ENCODE measurements at regions not wholly inside any gene's neighbourhood (a gene's known extent, or its start where the extent isn't known, plus 50 kb on each side); places are given as distances from the start of the nearest gene placed in this dataset.

GRCh38 chr10:128431083-128431482, 304.9 kb upstream of the MKI67 start:
- no peak for DNase-seq

- DNase-seq, result no peak
Observed at GRCh38 chr10:128431506-128431905, 305.3 kb upstream of the MKI67 start.

GRCh38 chr10:128432011-128432410, 305.8 kb upstream of the MKI67 start:
- no peak for DNase-seq

- DNase-seq, result no peak
Observed at GRCh38 chr10:128432423-128432822, 306.2 kb upstream of the MKI67 start.

GRCh38 chr10:128435811-128436210, 309.6 kb upstream of the MKI67 start:
- DNase-seq, result no peak

GRCh38 chr10:128437786-128438345, 311.6 kb upstream of the MKI67 start:
- no peak for DNase-seq

- DNase-seq, result no peak
Observed at GRCh38 chr10:128438417-128439063, 312.3 kb upstream of the MKI67 start.

GRCh38 chr10:128440513-128441160, 314.4 kb upstream of the MKI67 start:
- no peak for DNase-seq

- DNase-seq, result no peak
Observed at GRCh38 chr10:128443925-128444518, 317.8 kb upstream of the MKI67 start.

GRCh38 chr10:128448796-128449195, 322.6 kb upstream of the MKI67 start:
- no peak for DNase-seq

GRCh38 chr10:128451879-128452278, 325.7 kb upstream of the MKI67 start:
- DNase-seq, result no peak

GRCh38 chr10:128456271-128456670, 330.0 kb upstream of the MKI67 start:
- no peak for DNase-seq

- no peak for DNase-seq
Observed at GRCh38 chr10:128457136-128457535, 330.9 kb upstream of the MKI67 start.

GRCh38 chr10:128461991-128462390, 335.8 kb upstream of the MKI67 start:
- DNase-seq, result no peak

- DNase-seq, result no peak
Observed at GRCh38 chr10:128462844-128463243, 336.6 kb upstream of the MKI67 start.

GRCh38 chr10:128463991-128464760, 338.0 kb upstream of the MKI67 start:
- no peak for DNase-seq

GRCh38 chr10:128465697-128466096, 339.5 kb upstream of the MKI67 start:
- no peak for DNase-seq

- no peak for DNase-seq
Observed at GRCh38 chr10:128466831-128467371, 340.7 kb upstream of the MKI67 start.

GRCh38 chr10:128468462-128468861, 342.2 kb upstream of the MKI67 start:
- DNase-seq, result no peak

GRCh38 chr10:128469515-128469914, 343.3 kb upstream of the MKI67 start:
- DNase-seq, result no peak

GRCh38 chr10:128470321-128470965, 344.2 kb upstream of the MKI67 start:
- no peak for DNase-seq

- no peak for DNase-seq
Observed at GRCh38 chr10:128471151-128471550, 344.9 kb upstream of the MKI67 start.

- no peak for DNase-seq
Observed at GRCh38 chr10:128472196-128472595, 346.0 kb upstream of the MKI67 start.
